HG03103 (cell line): ENCODE measurements at regions not wholly inside any gene's neighbourhood (a gene's known extent, or its start where the extent isn't known, plus 50 kb on each side); places are given as distances from the start of the nearest gene placed in this dataset.

Experiments used
- ATAC-seq: cut with Tn5 transposase; IDR thresholded peaks from one replicate; pipeline ENCODE4 v1.9.1; 2021; ENCODE audit warnings: low read depth; ENCODE audit not compliant: unreplicated experiment

- ATAC-seq: no peak
Measured at GRCh38 chr6:92840246-92840930, 579.0 kb downstream of the EPHA7 start.

- ATAC-seq: no peak
Measured at GRCh38 chr6:92828788-92829187, 590.6 kb downstream of the EPHA7 start.

- ATAC-seq: no peak
Measured at GRCh38 chr6:92827104-92827503, 592.3 kb downstream of the EPHA7 start.

- no peak for ATAC-seq
Measured at GRCh38 chr6:92826633-92827032, 592.7 kb downstream of the EPHA7 start.

GRCh38 chr6:92822222-92822621, 597.1 kb downstream of the EPHA7 start:
- no peak for ATAC-seq

- no peak for ATAC-seq
Measured at GRCh38 chr6:92820601-92821000, 598.8 kb downstream of the EPHA7 start.

- peak; percentile 100 for ATAC-seq
Measured at GRCh38 chr6:92810913-92811312, 608.4 kb downstream of the EPHA7 start.

- ATAC-seq: no peak
Measured at GRCh38 chr6:92806254-92806653, 613.1 kb downstream of the EPHA7 start.

GRCh38 chr6:92791403-92791802, 628.0 kb downstream of the EPHA7 start:
- ATAC-seq: no peak

DNA sequence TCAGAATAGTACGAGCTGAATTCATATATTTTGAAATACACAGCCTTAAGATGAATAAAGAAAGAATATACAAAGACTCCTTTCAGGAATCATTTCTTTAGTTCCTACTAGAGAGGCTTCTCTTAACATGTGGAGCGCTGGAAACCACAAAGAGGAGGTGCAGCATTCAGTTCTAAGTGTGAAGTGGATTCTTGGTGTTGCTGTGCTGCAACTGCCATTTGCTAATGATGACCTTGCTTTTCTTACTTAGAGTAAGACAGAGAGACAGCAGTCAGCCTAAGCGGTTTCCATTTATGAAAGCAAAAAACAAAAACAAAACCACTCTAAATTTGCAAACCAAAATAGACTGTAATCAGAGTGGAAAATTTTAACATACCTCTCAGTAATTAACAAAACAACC, 629.0 kb downstream of the EPHA7 start:
- ATAC-seq: no peak

DNA sequence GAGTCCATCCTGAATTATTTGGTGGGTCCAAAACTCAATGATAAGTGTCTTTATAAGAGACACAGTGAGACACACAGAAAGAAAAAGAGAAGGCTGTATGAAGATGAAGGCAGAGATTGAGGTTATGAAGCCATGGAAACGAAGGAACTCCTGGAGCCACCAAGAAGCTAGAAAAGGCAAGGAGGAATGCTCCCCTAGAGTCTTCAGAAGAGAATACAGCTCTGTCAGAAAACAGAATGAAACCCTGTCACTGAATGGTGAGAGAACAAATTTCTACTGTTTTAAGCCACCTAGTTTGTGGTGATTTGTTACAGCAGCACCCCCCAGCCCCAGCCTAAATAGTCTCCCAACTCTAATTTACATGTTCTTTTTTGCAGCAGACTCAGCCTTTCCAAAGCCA, 635.1 kb downstream of the EPHA7 start:
- no peak for ATAC-seq

DNA sequence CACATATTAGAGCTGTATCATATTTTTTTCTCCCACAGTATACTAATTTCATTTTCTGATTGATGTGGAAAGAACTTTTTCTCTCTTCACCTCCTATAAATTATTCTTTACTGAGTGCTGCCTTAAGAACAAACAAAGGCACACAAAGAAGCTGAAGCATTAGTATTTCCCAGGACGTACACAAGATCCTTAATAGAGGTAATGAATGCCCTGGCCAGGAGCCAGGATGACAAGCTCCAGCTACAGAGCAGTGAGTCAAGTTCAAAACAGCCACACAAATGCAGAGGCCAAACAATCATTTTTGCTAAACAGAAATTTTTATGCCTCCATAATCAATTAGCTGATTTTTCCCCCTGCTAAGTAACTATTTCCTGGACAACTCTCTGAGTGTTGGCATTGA, 639.6 kb downstream of the EPHA7 start:
- ATAC-seq: no peak

- peak; percentile 73 for ATAC-seq
Measured at GRCh38 chr6:92777146-92777740, 642.1 kb downstream of the EPHA7 start.

DNA sequence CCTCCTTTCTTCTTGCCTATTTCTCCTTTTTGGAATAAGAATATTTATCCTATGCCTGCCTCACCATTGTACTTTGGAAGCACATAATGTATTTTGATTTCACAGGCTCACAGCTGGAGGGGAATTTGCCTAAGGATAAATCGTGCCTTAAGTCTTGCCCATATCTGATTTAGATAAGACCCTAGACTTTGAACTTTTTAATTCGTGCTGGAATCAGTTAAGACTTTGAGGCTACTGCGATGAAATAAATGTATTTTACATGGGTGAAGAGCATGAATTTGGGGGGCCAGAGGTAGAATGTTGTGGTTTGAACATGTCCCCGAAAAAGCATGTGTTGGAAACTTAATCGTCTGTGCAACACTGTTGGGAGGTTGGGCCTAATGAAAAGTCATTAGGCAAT, 648.8 kb downstream of the EPHA7 start:
- no peak for ATAC-seq

GRCh38 chr6:92767101-92767500, 652.3 kb downstream of the EPHA7 start:
- no peak for ATAC-seq

- no peak for ATAC-seq
Measured at GRCh38 chr6:92763680-92764079, 655.7 kb downstream of the EPHA7 start.

GRCh38 chr6:92763274-92763584, 656.1 kb downstream of the EPHA7 start:
- ATAC-seq: no peak

DNA sequence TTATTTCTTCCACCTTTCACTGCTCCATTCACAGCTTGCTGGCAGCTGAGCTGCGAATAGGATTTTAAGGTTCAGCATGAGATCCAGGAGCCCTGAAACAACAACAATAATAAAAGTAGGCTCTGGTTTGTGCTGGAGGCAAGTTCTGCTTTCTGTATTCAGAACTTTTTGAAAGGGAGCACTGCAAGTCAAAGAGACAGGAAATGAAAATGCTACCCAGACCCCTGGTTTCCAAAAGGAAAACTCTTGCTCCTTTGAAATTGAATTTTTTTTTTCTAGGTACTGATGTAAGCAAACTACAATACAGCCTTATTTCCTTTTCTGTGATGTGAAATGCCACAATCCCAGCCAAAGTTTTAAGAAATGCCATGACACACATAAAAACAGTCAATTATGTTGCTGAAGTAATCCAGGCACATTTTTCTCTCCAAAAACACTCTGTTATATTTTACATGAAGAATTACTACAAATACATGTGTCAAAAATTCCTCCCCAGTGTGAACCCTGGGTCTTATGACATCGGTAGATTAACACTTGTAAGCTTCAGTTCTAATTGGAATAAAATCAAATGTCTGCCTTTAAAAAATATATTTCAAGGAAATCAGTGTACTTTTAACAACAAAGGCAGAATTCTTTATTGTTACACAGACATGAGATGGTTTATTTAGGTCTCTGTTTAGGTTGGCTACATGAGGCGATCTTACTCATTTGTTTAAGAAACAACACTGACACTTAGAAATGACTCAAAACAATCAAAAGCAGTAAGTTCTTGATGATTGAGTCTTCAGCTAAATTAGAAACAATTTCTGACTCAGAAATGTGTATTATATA, 656.7 kb downstream of the EPHA7 start:
- ATAC-seq: no peak

DNA sequence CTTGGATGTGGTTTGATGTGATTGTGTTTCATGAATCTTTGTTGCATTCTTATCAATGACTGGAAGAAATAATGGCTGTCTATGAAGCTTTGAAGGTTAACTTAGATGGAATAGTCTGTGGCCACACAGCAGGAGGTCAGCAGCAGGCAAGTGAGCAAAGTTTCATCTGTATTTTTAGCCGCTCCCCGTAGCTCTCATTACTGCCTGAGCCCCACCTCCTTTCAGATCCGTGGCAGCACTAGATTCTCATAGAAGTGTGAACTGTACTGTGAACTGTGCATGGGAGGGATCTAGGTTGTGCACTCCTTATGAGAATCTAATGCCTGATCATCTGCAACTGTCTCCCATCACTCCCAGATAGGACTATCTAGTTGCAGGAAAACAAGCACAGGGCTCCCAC, 660.2 kb downstream of the EPHA7 start:
- ATAC-seq: no peak

GRCh38 chr6:92757925-92758324, 661.4 kb downstream of the EPHA7 start:
- no peak for ATAC-seq

DNA sequence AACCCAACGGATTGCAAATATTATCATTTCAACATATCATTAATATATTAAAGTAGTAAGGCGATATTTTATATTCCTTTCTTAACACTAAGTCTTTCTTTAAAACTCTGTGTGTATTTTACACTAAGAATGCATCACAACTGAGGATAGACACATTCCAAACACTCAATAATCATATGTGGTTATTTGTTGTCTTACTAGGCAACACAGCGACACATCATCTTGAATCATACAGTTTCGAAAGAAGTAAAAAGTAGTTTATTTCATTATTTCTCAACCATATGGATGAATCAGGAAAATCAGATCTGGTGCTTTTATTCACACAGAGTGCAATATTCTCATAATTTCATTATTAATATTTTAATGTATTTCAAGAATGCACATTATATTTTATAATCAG, 662.4 kb downstream of the EPHA7 start:
- ATAC-seq: no peak

- ATAC-seq: no peak
Measured at GRCh38 chr6:92753956-92754355, 665.4 kb downstream of the EPHA7 start.
